WTC11 (cell line): ENCODE measurements at regions not wholly inside any gene's neighbourhood (a gene's known extent, or its start where the extent isn't known, plus 50 kb on each side); places are given as distances from the start of the nearest gene placed in this dataset.

Experiments used
- ATAC-seq: fragments of 200-7000 bp; cut with Tn5 transposase; 2 replicates; pipeline ENCODE4 v1.10.0; 2021; ENCODE audit warnings: mild to moderate bottlenecking, moderate library complexity
- CTCF ChIA-PET: fragments of 300-600 bp; sonication (Branson Sonifier 250); formaldehyde crosslinking; loops from one replicate; lab custom pipeline; 2021; ENCODE audit warnings: antibody characterized with exemption; lab: Charles Lee
- POLR2A ChIA-PET: fragments of 350-600 bp; sonication (Branson Sonifier 250); formaldehyde crosslinking; loops from one replicate; lab custom pipeline; 2021; ENCODE audit warnings: antibody characterized with exemption; lab: Charles Lee
- DNase-seq: peaks from one replicate; pipeline ENCODE4 v3.0.0; 2021; ENCODE audit warnings: low spot score
- H3K27ac Mint-ChIP-seq: 2 replicates; pipeline ENCODE4 v1.8.0; 2021; ENCODE audit warnings: mixed read lengths
- H3K27me3 Mint-ChIP-seq: 2 replicates; pipeline ENCODE4 v1.8.0; 2021; ENCODE audit warnings: low read depth, mild to moderate bottlenecking, moderate library complexity, mixed read lengths
- H3K36me3 Mint-ChIP-seq: 2 replicates; pipeline ENCODE4 v1.8.0; 2021; ENCODE audit warnings: mixed read lengths
- H3K4me1 Mint-ChIP-seq: 2 replicates; pipeline ENCODE4 v1.8.0; 2022; ENCODE audit warnings: mixed read lengths
- H3K4me3 Mint-ChIP-seq: 2 replicates; pipeline ENCODE4 v1.8.0; 2021; ENCODE audit warnings: mild to moderate bottlenecking, moderate library complexity, mixed read lengths
- H3K9me3 Mint-ChIP-seq: 2 replicates; pipeline ENCODE4 v1.8.0; 2021; ENCODE audit warnings: mixed read lengths
- CDX4 ChIP-seq: fragments of 250-450 bp; sonication (Bioruptor Pico); IDR thresholded peaks from 2 replicates; pipeline ENCODE4 v1.9.0; 2021; ENCODE audit warnings: moderate library complexity, mild to moderate bottlenecking, inconsistent platforms, borderline replicate concordance
- ELF4 ChIP-seq: sonication (generic); formaldehyde crosslinking; IDR thresholded peaks from 2 replicates; pipeline ENCODE4 v1.8.1; 2022; ENCODE audit warnings: low read depth, mild to moderate bottlenecking, moderate library complexity, missing genetic modification reagents
- ETV6 ChIP-seq: sonication (generic); formaldehyde crosslinking; IDR thresholded peaks from 2 replicates; pipeline ENCODE4 v1.8.1; 2022; ENCODE audit warnings: mild to moderate bottlenecking, missing genetic modification reagents
- FOXK1 ChIP-seq: sonication (generic); formaldehyde crosslinking; IDR thresholded peaks from 2 replicates; pipeline ENCODE4 v1.8.0; 2022; ENCODE audit warnings: mild to moderate bottlenecking, moderate library complexity, missing genetic modification reagents
- GABPB1 ChIP-seq: sonication (generic); formaldehyde crosslinking; IDR thresholded peaks from 2 replicates; pipeline ENCODE4 v1.8.1; 2023; ENCODE audit warnings: mild to moderate bottlenecking, missing genetic modification reagents
- GRHL2 ChIP-seq: fragments of 250-450 bp; sonication (Bioruptor Pico); IDR thresholded peaks from 2 replicates; pipeline ENCODE4 v1.8.0; 2022; ENCODE audit warnings: mild to moderate bottlenecking, moderate library complexity; ENCODE audit not compliant: insufficient replicate concordance, severe bottlenecking
- JAZF1 ChIP-seq: fragments of 250-450 bp; sonication (Bioruptor Pico); IDR thresholded peaks from 2 replicates; pipeline ENCODE4 v1.9.0; 2021; ENCODE audit warnings: moderate library complexity, mild to moderate bottlenecking, inconsistent platforms
- JUN ChIP-seq: sonication (generic); formaldehyde crosslinking; IDR thresholded peaks from 2 replicates; pipeline ENCODE4 v1.8.0; 2023; ENCODE audit warnings: mild to moderate bottlenecking, missing genetic modification reagents
- NFATC4 ChIP-seq: fragments of 250-450 bp; sonication (Bioruptor Pico); IDR thresholded peaks from 2 replicates; pipeline ENCODE4 v1.9.0; 2021; ENCODE audit warnings: mild to moderate bottlenecking
- NR1H2 ChIP-seq: sonication (generic); formaldehyde crosslinking; IDR thresholded peaks from 2 replicates; pipeline ENCODE4 v1.9.0; 2021; ENCODE audit warnings: mild to moderate bottlenecking, moderate library complexity, missing genetic modification reagents
- NR3C1 ChIP-seq: sonication (generic); formaldehyde crosslinking; conservative IDR thresholded peaks from 2 replicates; pipeline ENCODE4 v1.8.1; 2023; ENCODE audit warnings: low read depth, mild to moderate bottlenecking, missing genetic modification reagents
- SOX15 ChIP-seq: fragments of 250-450 bp; sonication (Bioruptor Pico); IDR thresholded peaks from 2 replicates; pipeline ENCODE4 v1.9.0; 2021; ENCODE audit warnings: mild to moderate bottlenecking
- USF2 ChIP-seq: sonication (generic); formaldehyde crosslinking; IDR thresholded peaks from 2 replicates; pipeline ENCODE4 v1.8.1; 2023; ENCODE audit warnings: mild to moderate bottlenecking, missing genetic modification reagents, moderate library complexity
- ZNF138 ChIP-seq: sonication (generic); formaldehyde crosslinking; conservative IDR thresholded peaks from 2 replicates; pipeline ENCODE4 v1.8.1; 2022; ENCODE audit warnings: mild to moderate bottlenecking, moderate library complexity, missing genetic modification reagents
- ZNF263 ChIP-seq: sonication (generic); formaldehyde crosslinking; IDR thresholded peaks from 2 replicates; pipeline ENCODE4 v1.8.1; 2022; ENCODE audit warnings: low read depth, mild to moderate bottlenecking, moderate library complexity, missing genetic modification reagents
- ZNF317 ChIP-seq: sonication (generic); formaldehyde crosslinking; IDR thresholded peaks from 2 replicates; pipeline ENCODE4 v1.8.1; 2023; ENCODE audit warnings: low read depth, mild to moderate bottlenecking, moderate library complexity, missing genetic modification reagents, borderline replicate concordance
- ZNF396 ChIP-seq: fragments of 250-450 bp; sonication (Bioruptor Pico); IDR thresholded peaks from 2 replicates; pipeline ENCODE4 v1.8.0; 2021; ENCODE audit warnings: mild to moderate bottlenecking, moderate library complexity, borderline replicate concordance
- ZSCAN18 ChIP-seq: fragments of 250-450 bp; sonication (Bioruptor Pico); IDR thresholded peaks from 2 replicates; pipeline ENCODE4 v2.1.2; 2022; ENCODE audit warnings: mild to moderate bottlenecking, moderate library complexity
- TF ChIP-seq, protein P1 (sequence below): sonication (generic); formaldehyde crosslinking; IDR thresholded peaks from 2 replicates; pipeline ENCODE4 v1.8.0; 2022; ENCODE audit warnings: mild to moderate bottlenecking, missing genetic modification reagents
- TF ChIP-seq, protein P2 (sequence below): sonication (generic); formaldehyde crosslinking; IDR thresholded peaks from 2 replicates; pipeline ENCODE4 v1.8.1; 2022; ENCODE audit warnings: mild to moderate bottlenecking, moderate library complexity, missing genetic modification reagents
- TF ChIP-seq, protein P3 (sequence below): sonication (generic); formaldehyde crosslinking; IDR thresholded peaks from 2 replicates; pipeline ENCODE4 v1.8.0; 2023; ENCODE audit warnings: missing genetic modification reagents, mild to moderate bottlenecking, borderline replicate concordance

DNA sequence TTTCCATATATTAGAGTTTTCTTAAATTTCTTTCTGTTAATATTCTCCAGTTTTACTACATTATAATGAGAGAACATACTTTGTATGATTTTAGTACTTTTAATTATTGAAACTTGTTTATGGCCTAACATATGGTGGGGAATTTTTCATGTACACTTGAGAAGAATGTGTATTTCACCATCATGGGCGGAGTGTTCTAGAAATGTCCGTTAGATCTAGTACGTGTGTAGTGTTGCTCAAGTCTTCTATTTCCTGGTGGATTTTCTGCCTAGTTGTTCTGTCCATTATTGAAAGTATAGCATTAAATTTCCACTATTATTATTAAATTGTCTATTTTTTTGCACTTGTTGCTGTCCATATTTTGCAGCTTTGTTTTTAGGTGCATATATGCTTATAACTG, 64.0 kb upstream of the RGS21 start:
- CTCF ChIA-PET = no interaction called here
- no peaks in the 10 kb centered on the region for H3K27me3 Mint-ChIP-seq
- no peak for ATAC-seq

DNA sequence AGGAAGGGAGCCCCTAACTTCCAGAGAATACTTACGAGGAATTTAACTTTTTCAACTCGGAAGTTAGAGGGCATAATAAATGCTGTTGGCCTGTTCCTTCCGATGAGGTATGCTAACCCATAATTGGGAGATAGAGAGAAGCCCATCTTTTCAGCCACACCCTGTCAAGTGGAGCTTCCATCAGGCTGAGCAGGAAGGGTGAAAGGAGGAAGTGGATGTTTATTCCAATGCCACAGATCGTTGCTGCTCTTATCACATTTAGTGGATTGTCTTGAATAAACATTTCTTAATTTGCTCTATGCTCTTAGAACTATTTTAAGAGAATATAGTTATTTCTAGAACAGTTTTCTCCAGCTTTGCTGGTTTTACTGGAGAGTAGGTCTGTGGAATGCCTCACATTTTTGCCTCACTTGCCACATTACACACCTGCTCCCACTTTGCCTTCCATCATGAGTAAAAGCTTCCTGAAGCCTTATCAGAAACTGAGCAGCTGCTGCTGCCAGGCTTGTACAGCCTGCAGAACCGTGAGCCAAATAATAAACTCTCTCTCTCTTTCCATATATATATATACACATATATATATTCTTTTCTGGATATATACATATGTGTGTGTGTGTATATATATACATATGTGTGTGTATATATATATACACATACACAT, 60.0 kb upstream of the RGS21 start:
- TF ChIP-seq, protein P1, sequence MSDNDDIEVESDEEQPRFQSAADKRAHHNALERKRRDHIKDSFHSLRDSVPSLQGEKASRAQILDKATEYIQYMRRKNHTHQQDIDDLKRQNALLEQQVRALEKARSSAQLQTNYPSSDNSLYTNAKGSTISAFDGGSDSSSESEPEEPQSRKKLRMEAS = no peak
- TF ChIP-seq USF2 (CRISPR knock-in tag) (no peak), ETV6 (no peak), ZSCAN18 (CRISPR knock-in tag) (no peak), SOX15 (CRISPR knock-in tag) (no peak)
- TF ChIP-seq, protein P2, sequence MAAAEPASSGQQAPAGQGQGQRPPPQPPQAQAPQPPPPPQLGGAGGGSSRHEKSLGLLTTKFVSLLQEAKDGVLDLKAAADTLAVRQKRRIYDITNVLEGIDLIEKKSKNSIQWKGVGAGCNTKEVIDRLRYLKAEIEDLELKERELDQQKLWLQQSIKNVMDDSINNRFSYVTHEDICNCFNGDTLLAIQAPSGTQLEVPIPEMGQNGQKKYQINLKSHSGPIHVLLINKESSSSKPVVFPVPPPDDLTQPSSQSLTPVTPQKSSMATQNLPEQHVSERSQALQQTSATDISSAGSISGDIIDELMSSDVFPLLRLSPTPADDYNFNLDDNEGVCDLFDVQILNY (CRISPR knock-in tag) = no peak
- CTCF ChIA-PET = no interaction called here

More for the DNA sequence above, 64.0 kb upstream of the RGS21 start:
- no peak for DNase-seq
- POLR2A ChIA-PET = no interaction called here
- Mint-ChIP-seq H3K4me1 (no peaks in the 10 kb centered on the region), H3K9me3 (peaks cover 20% of the 10 kb centered on the region), H3K27ac (no peak overlapping the region), H3K4me3 (no peak overlapping the region), H3K36me3 (no peaks in the 10 kb centered on the region)
- TF ChIP-seq SOX15 (CRISPR knock-in tag) (no peak), JAZF1 (CRISPR knock-in tag) (no peak), GRHL2 (no peak), JUN (CRISPR knock-in tag) (no peak), ZNF317 (CRISPR knock-in tag) (no peak), GABPB1 (CRISPR knock-in tag) (no peak), NR3C1 (CRISPR knock-in tag) (no peak), NR1H2 (CRISPR knock-in tag) (no peak), ZNF263 (no peak), CDX4 (no peak), ZNF396 (CRISPR knock-in tag) (no peak), ELF4 (CRISPR knock-in tag) (no peak), ZNF138 (CRISPR knock-in tag) (no peak), NFATC4 (CRISPR knock-in tag) (no peak), FOXK1 (CRISPR knock-in tag) (no peak)
- TF ChIP-seq, protein P3, sequence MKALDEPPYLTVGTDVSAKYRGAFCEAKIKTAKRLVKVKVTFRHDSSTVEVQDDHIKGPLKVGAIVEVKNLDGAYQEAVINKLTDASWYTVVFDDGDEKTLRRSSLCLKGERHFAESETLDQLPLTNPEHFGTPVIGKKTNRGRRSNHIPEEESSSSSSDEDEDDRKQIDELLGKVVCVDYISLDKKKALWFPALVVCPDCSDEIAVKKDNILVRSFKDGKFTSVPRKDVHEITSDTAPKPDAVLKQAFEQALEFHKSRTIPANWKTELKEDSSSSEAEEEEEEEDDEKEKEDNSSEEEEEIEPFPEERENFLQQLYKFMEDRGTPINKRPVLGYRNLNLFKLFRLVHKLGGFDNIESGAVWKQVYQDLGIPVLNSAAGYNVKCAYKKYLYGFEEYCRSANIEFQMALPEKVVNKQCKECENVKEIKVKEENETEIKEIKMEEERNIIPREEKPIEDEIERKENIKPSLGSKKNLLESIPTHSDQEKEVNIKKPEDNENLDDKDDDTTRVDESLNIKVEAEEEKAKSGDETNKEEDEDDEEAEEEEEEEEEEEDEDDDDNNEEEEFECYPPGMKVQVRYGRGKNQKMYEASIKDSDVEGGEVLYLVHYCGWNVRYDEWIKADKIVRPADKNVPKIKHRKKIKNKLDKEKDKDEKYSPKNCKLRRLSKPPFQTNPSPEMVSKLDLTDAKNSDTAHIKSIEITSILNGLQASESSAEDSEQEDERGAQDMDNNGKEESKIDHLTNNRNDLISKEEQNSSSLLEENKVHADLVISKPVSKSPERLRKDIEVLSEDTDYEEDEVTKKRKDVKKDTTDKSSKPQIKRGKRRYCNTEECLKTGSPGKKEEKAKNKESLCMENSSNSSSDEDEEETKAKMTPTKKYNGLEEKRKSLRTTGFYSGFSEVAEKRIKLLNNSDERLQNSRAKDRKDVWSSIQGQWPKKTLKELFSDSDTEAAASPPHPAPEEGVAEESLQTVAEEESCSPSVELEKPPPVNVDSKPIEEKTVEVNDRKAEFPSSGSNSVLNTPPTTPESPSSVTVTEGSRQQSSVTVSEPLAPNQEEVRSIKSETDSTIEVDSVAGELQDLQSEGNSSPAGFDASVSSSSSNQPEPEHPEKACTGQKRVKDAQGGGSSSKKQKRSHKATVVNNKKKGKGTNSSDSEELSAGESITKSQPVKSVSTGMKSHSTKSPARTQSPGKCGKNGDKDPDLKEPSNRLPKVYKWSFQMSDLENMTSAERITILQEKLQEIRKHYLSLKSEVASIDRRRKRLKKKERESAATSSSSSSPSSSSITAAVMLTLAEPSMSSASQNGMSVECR = no peak
- TF ChIP-seq, protein P1 = no peak

More for the DNA sequence above, 60.0 kb upstream of the RGS21 start:
- ATAC-seq (no peak), DNase-seq (no peak)
- peaks cover 14% of the 10 kb centered on the region for H3K9me3 Mint-ChIP-seq
- no peaks in the 10 kb centered on the region for H3K27me3 Mint-ChIP-seq
- POLR2A ChIA-PET = no interaction called here
- no peaks in the 10 kb centered on the region for H3K36me3 Mint-ChIP-seq
- H3K4me3 Mint-ChIP-seq = no peak overlapping the region
- no peak overlapping the region for H3K27ac Mint-ChIP-seq
- no peaks in the 10 kb centered on the region for H3K4me1 Mint-ChIP-seq
